GM18870 (cell line): ENCODE measurements at regions not wholly inside any gene's neighbourhood (a gene's known extent, or its start where the extent isn't known, plus 50 kb on each side); places are given as distances from the start of the nearest gene placed in this dataset.

Experiments used
- ATAC-seq: cut with Tn5 transposase; IDR thresholded peaks from one replicate; pipeline ENCODE4 v1.9.1; 2021; ENCODE audit warnings: moderate library complexity; ENCODE audit not compliant: unreplicated experiment

DNA sequence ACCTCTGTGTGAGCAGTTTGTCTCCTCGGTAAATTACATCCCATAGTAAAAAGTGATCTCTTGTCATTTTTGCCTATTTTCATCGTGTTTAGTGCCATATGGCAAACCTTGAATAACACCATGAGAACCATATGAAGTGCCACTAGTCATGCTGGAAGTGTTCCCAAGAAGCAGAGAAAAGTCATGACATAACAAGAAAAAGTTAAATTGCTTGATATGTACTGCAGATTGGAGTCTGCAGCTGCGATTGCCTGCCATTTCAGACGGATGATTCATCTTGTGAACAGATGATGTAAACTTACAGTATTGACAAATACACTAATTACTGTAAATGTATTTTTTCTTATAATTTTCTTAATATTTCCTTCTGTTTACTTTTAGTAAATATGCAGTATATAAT, 846.7 kb downstream of the BCL11A start:
- no peak for ATAC-seq

DNA sequence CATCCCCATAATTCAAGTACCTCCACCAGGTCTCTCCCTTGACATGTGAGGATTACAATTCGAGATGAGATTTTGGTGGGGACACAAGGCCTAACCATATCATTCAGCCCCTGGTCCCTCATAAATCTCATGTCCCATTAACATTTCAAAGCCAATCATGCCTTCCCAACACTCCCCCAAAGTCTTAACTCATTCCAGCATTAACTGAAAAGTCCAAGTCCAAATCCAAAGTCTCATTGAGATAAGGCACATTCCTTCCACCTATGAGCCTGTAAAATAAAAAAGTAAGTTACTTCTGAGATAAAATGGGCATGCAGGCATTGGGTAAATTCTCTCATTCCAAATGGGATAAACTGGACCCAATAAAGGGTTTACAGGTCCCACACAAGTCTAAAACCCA, 849.7 kb downstream of the BCL11A start:
- no peak for ATAC-seq

DNA sequence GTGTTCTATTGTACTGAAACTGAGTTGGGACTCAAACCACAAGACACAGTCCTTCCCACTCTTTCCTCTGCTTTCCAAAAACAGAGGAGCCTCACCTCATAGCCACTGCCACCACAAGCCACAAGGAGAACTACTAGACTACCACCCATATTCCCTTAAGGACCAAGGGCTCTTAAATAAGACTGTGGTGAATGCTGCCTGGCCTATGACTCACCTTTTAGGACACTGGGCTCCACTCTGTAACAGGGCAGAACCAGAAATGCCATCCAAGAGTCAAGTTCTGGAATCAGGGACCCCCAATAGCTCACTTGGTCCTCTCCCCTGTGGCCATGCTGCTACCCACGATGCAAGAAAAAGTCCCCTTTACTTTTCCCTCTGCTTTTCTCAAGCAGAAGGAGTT, 851.4 kb downstream of the BCL11A start:
- ATAC-seq = no peak

DNA sequence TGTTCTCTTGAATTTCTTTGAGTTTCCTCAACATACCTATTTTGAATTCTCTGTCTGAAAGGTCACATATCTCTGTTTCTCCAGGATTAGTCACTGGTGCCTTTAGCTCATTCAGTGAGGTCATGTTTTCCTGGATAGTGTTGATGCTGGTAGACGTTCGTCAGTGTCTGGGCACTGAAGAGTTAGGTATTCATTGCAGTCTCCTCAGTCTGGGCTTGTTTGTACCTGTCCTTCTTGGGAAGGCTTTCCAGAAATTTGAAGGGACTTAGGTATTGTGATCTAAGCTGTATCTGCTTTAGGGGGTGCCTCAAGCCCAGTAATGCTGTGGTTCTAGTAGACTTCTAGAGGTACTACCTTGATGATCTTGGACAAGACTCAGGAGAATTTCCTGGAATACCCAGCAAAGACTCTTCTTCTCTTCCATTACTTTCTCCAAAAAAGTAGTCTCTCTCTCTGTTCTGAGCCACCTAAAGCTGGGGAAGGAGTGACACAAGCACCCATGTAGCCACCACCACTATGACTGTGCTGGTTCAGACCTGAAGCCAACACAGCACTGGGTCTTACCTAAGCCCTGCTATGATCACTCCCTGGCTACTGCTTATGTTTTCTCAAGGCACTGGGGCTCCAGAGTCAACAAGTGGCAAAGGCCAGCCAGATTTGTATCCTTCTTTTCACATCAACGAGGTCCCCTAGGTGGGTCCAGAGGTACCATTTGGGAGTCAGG, 852.0 kb downstream of the BCL11A start:
- no peak for ATAC-seq

DNA sequence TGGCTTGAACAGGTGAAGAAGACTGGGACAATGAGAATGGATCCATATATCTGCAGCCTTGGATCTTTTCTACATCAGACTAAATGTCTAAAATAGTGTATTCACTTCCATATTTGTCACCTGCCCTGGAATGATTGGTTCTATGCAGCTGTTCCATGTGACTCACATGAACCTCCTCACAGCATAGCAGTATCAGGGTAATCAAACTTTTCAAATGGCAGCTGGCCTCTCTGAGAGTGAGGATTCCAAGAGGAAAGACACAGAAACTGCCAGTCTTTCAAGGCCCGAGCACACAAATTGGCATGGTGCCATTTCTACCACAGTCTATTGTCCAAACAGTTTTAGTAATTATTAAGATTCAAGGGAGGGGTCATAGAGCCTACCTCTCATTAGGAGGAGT, 859.3 kb downstream of the BCL11A start:
- no peak for ATAC-seq

DNA sequence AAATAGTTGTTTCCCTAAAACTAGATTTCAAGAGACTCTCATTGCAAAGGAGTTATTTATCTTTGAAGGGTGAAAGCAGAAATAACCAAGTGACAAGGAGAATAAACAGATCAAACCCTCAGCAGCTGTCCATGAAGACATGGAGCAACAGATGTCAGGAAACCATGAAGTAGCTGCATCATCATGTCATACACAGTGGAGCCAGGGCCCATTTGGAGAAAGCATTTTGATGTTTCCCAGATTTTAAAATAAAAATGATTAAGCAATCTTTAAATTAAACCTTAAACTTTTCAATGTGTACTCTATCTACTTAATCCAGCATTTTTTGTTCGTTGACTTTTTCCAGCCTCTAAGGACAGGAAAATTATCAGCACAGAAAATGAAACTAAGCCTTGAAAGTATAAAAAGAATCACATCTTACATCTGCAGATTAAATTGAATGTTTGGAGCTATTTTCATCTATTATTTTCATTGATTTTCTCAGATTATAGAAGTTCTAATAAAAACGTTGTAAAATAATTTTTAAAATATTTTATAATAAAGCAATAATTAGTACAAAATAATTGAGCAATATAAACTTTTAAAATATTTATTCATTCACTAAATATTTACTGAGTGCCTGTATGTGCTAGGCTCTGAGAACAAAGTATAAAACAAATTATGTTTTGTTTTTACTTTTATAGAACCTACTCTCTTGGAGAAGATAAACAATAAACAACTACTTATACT, 860.1 kb downstream of the BCL11A start:
- no peak for ATAC-seq

DNA sequence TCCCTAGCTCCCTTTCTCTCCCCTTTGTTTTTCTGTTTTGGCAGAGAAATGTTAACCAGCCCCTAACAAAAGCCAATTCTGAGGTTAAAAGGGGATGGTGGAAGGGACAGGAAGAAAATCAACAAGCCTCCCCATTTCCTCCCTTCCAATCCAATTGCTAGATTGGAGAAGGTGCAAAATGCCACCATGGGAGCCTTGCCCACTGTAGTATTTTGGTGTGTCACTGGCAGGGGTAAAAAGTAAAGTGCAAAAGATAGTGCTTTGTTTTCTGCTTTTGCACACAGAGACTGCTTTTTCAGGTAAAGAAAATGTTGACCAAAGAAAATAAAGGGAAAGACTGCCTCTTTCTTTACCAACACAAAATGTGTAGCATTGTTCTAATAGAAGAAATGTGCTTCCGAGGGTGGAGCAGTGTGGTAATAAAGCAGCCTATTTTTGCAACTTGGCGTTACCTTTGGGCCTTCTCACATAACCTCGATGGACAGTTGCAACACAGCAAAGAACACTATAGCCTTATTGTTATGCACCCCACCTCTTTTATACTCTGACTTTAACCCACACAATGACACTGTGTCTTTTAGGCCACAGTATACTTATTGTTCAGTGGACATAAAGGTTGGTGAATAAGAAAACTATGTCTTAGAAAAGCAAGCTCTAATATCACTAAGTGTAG, 861.8 kb downstream of the BCL11A start:
- no peak for ATAC-seq

DNA sequence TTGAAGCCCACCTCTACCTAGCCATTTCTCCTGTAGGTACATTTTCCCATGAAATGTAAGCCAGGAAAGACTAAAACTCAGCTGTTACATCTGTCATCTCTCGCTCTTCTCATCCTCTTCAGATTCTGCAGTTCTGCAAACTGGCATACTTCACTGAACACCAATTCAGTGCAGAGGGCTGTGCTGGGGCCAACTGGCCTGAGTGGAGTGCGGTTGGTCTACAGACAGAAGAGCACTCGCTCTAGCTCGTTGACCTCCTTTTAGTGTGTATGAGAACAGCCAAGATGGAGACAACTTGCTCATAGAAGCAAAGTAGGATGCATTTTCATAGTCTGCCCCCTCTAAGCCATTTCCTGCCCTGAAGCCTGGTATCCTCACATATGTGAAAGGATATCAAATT, 862.6 kb downstream of the BCL11A start:
- ATAC-seq = no peak

DNA sequence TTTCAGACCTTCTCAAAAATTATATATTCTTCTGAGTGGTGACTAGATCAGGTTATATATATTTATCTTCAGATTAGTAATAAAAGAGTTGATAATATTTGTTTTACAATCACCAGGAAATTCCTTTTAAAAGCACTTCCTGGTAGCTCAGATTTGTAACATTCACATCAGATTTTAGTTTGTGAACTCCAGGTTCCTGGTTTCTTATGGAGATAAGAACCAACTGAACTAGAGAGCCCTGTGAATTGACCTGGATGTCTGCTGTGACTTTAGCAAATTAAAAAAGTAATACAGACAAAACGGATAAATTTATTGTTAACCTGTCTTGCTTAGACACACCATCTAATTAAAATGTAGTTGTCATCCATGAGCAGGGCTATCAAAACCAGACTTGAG, 868.7 kb downstream of the BCL11A start:
- no peak for ATAC-seq

DNA sequence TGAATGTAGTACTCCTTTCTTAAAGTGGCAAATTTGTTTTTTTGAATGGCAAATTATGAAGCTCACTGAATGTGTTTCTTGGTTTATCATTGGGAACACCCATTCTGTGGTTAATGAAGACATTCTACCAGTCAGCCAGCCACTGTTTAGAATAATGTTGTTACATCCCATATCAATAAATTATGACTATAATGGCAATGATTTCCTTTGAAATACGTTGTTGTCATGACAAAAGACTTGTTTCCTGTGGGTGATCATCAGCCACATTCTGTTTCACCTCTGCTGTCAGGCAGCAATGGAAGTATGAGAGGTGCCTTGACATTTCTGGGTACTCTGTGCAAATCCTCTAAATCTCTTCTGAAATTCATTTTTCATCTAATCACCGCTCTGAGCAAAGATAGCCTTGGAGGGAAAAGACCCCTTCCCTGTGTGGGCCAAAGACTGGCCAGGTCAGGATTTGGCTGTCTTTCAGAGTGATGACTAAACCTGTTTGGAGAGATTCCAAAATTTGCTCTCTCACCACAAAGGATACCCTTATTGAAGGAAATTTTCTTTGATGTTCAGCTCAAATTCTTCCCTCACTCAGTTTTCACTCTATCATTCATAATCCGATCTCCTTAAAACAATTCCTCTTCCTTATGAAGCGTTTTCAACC, 869.2 kb downstream of the BCL11A start:
- ATAC-seq = no peak

DNA sequence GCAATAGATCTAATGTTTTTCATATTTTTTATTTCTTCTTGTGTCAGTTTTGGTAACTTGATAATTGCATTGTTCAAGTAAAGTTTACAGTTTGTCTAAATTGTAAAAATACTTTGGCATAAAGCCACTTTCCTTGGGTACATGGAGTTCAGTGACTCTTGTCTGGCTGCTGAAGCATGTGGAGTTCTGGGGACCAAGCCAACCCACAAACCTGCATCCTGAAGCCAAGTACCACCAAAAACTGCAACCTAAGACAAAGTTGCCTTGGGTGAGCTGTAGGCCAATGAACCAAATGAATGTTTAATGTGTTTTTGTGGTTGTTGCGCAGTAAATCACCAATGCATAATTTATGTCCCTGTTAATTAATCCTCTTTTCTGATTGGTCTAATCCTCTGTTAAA, 872.6 kb downstream of the BCL11A start:
- ATAC-seq = no peak

DNA sequence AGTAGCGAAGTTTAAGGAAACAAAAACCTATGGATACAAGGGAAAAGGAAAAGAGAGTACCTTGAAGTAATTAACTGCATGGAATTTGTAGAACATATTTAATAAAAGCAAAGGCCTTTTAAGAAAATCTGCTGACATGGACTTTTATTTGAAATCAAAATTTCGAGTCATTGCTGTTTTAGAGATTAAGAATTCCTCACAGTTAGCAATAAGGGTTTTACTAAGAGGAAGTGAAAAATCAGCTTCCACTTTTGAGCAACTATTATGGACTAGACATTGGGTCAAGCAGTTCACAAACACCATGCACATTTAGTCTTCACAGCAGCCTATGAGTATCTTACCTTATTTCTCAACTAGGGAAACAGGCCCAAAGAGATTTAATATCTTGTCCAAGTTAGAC, 876.3 kb downstream of the BCL11A start:
- ATAC-seq = no peak

DNA sequence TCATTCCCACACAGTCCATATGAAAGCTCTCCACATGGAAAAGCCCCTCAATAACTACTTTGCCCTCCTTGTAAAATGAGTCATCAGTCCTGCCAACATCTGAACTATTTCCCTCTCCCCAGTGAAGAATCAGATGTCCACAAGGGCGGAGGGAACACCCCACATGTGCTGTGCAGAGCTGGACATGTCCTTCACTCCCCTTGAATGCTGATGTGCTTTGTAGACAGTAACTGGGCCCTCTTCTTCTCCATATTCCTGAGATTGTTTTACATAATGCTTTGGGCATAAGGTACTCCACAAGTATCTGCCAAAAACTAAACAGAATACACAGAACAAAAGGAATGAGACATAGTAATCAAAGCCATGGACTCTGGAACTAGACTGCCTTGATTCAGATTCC, 879.4 kb downstream of the BCL11A start:
- ATAC-seq = no peak

DNA sequence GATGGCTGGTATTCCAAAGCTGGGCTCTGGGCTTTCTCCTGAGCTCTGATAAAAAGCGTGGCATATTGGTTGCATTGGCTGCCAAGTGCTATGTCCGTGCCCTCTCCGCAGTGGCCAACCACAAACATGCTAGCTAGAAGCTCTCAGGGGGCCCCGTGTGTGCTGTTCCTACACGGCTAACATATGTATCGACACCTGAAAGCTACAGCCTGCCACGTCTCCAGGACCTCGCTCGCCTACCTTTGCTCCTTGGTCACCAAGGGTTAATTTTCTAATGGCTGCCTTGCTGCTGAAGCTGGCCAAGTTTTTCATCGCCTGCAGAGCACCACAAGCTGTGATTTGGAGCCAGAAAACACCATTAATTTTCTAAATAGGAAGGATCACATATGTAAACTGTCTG, 888.4 kb downstream of the BCL11A start:
- ATAC-seq = no peak

DNA sequence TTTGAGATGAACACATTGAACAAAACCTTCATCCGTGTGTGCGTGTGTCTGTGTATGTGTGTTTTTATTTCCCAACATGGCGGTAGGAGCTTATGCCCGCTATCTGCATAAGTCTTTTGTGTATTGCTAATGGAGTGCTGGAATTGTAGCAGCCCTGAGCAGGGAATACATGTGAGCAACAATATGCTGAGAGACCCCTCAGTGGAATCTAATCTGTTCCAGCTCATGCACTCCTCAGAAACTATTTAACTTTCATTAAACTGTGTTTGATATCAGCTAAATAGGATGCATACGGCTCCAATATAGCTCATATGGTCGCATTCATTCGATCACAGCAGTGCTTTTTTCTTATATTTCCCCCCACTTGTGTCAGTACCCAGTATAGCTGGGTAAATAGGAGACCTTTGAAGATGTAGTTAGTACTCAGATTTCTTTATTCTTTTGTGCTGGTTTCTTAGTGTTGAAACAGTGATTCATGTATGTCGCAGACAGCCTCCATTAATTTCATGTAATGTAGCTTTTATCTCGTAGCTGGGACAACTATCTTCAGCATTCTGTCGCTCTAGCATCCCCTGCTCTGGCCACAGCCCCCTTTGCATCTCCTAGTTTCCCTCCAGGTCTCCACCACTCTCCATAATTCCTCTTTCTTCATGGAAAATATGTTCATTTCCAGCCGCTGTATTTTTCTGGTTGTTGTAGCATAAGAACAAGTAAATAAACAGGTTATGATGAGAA, 891.2 kb downstream of the BCL11A start:
- ATAC-seq = no peak

DNA sequence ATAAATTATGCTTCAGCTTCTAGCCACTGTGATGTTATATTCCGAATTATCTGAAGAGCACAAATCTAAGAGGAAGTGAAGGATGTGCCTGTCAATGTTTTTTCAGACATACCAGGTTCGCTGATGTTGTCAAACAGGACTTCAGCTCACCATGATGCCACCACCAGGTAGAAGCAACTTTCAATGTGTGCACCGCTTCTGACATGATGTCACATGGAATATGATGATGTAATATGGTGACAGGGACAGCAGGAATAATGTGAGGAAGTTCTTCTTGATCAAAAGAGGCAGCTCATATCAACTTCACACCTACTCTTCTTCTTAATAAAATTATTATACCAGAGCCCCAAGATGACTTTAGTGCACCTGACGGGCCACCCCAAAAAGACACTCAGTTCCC, 893.2 kb downstream of the BCL11A start:
- ATAC-seq = no peak

DNA sequence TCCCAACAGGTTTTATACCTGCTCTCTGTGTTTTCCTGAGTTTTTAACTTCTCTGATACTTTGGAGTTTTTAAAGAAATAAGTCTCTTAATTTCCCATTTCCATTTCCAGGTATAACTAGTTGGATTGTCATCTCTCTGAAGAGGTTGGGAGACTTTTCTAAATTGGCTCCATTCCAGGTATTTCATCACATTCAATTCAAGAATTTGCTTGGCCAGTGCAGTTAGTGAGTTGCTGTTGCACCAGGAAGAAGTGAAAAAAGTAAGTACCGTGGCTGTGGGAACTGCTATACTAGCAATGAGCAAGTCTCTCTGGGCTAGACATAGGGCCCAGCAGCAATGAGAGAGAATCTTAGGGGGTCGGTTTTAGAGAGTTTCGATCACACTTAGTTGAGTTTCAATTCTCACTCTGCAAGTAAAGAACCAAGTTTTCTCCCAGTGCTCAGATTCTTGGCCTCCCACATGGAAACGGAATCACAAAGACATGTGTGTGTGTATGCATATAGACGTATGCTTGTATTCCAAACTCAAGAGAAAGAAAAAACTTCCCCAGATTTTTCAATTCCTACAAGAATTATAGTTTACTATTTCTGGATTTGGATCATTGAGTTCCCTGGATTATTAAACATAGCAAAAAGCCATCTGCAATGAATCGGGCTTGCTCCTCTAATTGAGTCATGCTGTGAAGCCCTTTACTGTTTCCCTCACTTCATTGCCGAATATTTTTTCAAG, 894.4 kb downstream of the BCL11A start:
- no peak for ATAC-seq

DNA sequence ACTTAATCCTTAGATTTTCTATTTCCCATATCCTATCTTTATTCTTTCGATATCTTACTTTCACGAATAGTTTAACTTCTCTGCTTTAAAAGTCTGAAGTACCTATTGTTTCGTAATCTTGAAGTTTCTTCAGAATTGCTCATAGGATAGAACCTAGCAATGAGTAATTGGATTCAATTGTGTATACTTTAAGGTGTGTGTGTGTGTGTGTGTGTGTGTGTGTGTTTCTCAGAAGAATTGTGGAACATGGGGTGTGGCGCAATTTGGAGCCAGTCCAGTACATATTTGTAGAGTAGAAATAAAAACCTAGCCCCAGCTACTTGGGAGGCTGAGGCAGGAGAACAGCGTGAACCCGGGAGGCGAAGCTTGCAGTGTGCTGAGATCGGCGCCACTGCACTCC, 897.6 kb downstream of the BCL11A start:
- ATAC-seq = no peak

DNA sequence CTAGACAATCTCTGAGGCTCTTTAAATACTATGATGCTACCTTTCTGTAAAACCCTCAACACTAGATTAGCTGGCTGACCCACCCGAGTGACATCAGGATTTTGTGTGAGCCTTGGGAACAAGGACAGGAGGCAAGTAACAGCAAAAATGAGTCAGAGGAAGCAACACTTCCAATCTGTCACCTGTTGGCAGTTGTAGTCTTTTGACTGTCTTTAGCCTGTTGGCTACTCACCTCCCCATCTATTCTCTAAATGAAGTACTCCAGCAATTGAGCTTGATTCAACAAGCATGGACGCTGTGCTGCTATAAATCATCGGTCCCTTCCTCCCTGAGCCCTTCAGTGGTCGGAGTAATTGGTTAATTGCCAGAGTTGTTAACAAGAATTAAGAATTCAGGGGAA, 898.7 kb downstream of the BCL11A start:
- no peak for ATAC-seq

DNA sequence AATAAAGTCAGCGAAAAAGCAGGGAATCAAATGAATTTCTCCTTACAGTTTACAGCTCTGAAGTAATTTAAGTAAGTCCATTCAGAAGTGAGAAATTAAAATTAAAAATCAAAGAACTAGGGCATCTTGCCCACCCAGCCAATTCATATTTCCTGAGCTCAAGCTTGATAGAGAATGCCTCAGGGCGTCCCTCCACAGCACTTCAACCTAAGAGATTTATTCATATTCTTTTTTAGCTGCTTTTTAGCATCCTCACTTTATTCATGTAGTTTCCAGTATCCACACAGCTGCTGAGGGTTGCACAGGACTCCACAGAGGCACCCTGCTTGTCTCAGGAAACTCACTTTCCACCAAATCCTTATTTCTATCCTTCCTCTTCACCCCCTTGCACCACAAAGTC, 900.3 kb downstream of the BCL11A start:
- no peak for ATAC-seq
